HEK293 (cell line): ENCODE measurements at regions not wholly inside any gene's neighbourhood (a gene's known extent, or its start where the extent isn't known, plus 50 kb on each side); places are given as distances from the start of the nearest gene placed in this dataset.

ENCODE experiments used
- CTCF ChIA-PET: fragments of 350-600 bp; formaldehyde crosslinking; extraction: SDS; loops from one replicate; lab custom pipeline; 2021; ENCODE audit warnings: antibody characterized with exemption; lab: Yijun Ruan, JAX
- POLR2A ChIA-PET: fragments of 300-600 bp; formaldehyde crosslinking; extraction: SDS; loops from one replicate; lab custom pipeline; 2020; ENCODE audit warnings: antibody characterized with exemption, inconsistent platforms; lab: Yijun Ruan, JAX
- H3K27ac ChIP-seq: fragments of 200-500 bp; sonication (Bioruptor generic); 2 replicates; pipeline ENCODE4 v1.5.1; 2014; ENCODE audit warnings: low read depth, low read length, control low read depth, inconsistent platforms; ENCODE audit errors: extremely low read depth
- H3K36me3 ChIP-seq, 2 experiments: fragments of 200-500 bp in 1 of 2; sonication (Bioruptor generic) in 1 of 2; 1 replicate in 1 of 2; 2 replicates in 1 of 2; pipeline ENCODE4 v1.5.1; 2014 to 2017; ENCODE audit warnings: inconsistent platforms in 2 of 2, low read length in 2 of 2; ENCODE audit not compliant: control insufficient read depth in 2 of 2, insufficient read depth in 1 of 2
- H3K4me1 ChIP-seq: fragments of 200-500 bp; sonication (Bioruptor generic); 2 replicates; pipeline ENCODE4 v1.5.1; 2014; ENCODE audit warnings: mild to moderate bottlenecking, low read length, inconsistent platforms; ENCODE audit not compliant: control insufficient read depth, insufficient read depth
- H3K4me3 ChIP-seq: 2 replicates; pipeline ENCODE4 v1.5.1; 2011; ENCODE audit warnings: low read depth, mild to moderate bottlenecking, control low read depth, low read length, moderate library complexity
- H3K9me3 ChIP-seq: fragments of 200-500 bp; sonication (Bioruptor generic); 2 replicates; pipeline ENCODE4 v1.5.1; 2014; ENCODE audit warnings: low read depth, low read length, inconsistent platforms; ENCODE audit not compliant: control insufficient read depth, insufficient read depth
- MYNN ChIP-seq: fragments of 450-650 bp; formaldehyde crosslinking; IDR thresholded peaks from 2 replicates; pipeline ENCODE4 v1.5.1; 2016; ENCODE audit warnings: missing biosample characterization, missing genetic modification characterization, borderline replicate concordance
- SP2 ChIP-seq: fragments of 450-650 bp; formaldehyde crosslinking; IDR thresholded peaks from 2 replicates; pipeline ENCODE4 v1.5.1; 2016; ENCODE audit warnings: missing biosample characterization, missing genetic modification characterization
- TCF7L2 ChIP-seq: IDR thresholded peaks from 2 replicates; pipeline ENCODE4 v1.6.1; 2011; ENCODE audit warnings: low read depth, mild to moderate bottlenecking, inconsistent platforms, low read length, moderate library complexity, borderline replicate concordance
- ZFP3 ChIP-seq: fragments of 450-650 bp; formaldehyde crosslinking; IDR thresholded peaks from 2 replicates; pipeline ENCODE4 v1.5.1; 2016; ENCODE audit warnings: low read depth, missing biosample characterization, missing genetic modification characterization
- ZNF10 ChIP-seq: fragments of 450-650 bp; formaldehyde crosslinking; IDR thresholded peaks from 2 replicates; pipeline ENCODE4 v1.5.1; 2017; ENCODE audit warnings: missing biosample characterization, missing genetic modification characterization
- ZNF138 ChIP-seq: fragments of 450-650 bp; formaldehyde crosslinking; IDR thresholded peaks from 2 replicates; pipeline ENCODE4 v1.5.1; 2016; ENCODE audit warnings: missing biosample characterization, missing genetic modification characterization, borderline replicate concordance
- ZNF214 ChIP-seq: fragments of 450-650 bp; formaldehyde crosslinking; IDR thresholded peaks from 2 replicates; pipeline ENCODE4 v1.5.1; 2017; ENCODE audit warnings: missing biosample characterization, mild to moderate bottlenecking, missing genetic modification characterization, borderline replicate concordance
- ZNF248 ChIP-seq: fragments of 450-650 bp; formaldehyde crosslinking; IDR thresholded peaks from 2 replicates; pipeline ENCODE4 v1.5.1; 2017; ENCODE audit warnings: missing biosample characterization, missing genetic modification characterization
- ZNF292 ChIP-seq: fragments of 450-650 bp; formaldehyde crosslinking; IDR thresholded peaks from 2 replicates; pipeline ENCODE4 v1.5.1; 2016; ENCODE audit warnings: low read depth, missing biosample characterization, missing genetic modification characterization, borderline replicate concordance
- ZNF416 ChIP-seq: fragments of 450-650 bp; formaldehyde crosslinking; IDR thresholded peaks from 2 replicates; pipeline ENCODE4 v1.5.1; 2016; ENCODE audit warnings: missing biosample characterization, missing genetic modification characterization
- ZNF426 ChIP-seq: fragments of 450-650 bp; formaldehyde crosslinking; IDR thresholded peaks from 2 replicates; pipeline ENCODE4 v1.5.1; 2017; ENCODE audit warnings: missing biosample characterization, missing genetic modification characterization, mild to moderate bottlenecking, inconsistent platforms, moderate library complexity
- ZNF473 ChIP-seq: fragments of 450-650 bp; formaldehyde crosslinking; IDR thresholded peaks from 2 replicates; pipeline ENCODE4 v1.5.1; 2017; ENCODE audit warnings: missing biosample characterization, missing genetic modification characterization
- ZNF629 ChIP-seq: fragments of 450-650 bp; formaldehyde crosslinking; IDR thresholded peaks from 2 replicates; pipeline ENCODE4 v1.5.1; 2017; ENCODE audit warnings: missing biosample characterization, missing genetic modification characterization
- ZNF654 ChIP-seq: fragments of 450-650 bp; formaldehyde crosslinking; IDR thresholded peaks from 2 replicates; pipeline ENCODE4 v1.5.1; 2016; ENCODE audit warnings: low read depth, missing biosample characterization, missing genetic modification characterization
- ZNF658 ChIP-seq: fragments of 450-650 bp; formaldehyde crosslinking; IDR thresholded peaks from 2 replicates; pipeline ENCODE4; 2016; ENCODE audit warnings: missing biosample characterization, missing genetic modification characterization
- ZNF660 ChIP-seq: fragments of 450-650 bp; IDR thresholded peaks from 2 replicates; pipeline ENCODE4 v1.5.1; 2018; ENCODE audit warnings: missing biosample characterization, mild to moderate bottlenecking, missing genetic modification characterization
- TF ChIP-seq, protein P1 (sequence below): fragments of 450-650 bp; formaldehyde crosslinking; IDR thresholded peaks from 2 replicates; pipeline ENCODE4 v1.5.1; 2017; ENCODE audit warnings: missing biosample characterization, missing genetic modification characterization
- TF ChIP-seq, protein P2 (sequence below): fragments of 450-650 bp; formaldehyde crosslinking; conservative IDR thresholded peaks from 2 replicates; pipeline ENCODE4 v1.5.1; 2016; ENCODE audit warnings: low read depth, missing biosample characterization, missing genetic modification characterization
- TF ChIP-seq, protein P3 (sequence below): fragments of 450-650 bp; formaldehyde crosslinking; IDR thresholded peaks from 2 replicates; pipeline ENCODE4 v1.5.1; 2016; ENCODE audit warnings: missing biosample characterization, missing genetic modification characterization
- TF ChIP-seq, protein P4 (sequence below): fragments of 450-650 bp; formaldehyde crosslinking; IDR thresholded peaks from 2 replicates; pipeline ENCODE4 v1.5.1; 2016; ENCODE audit warnings: missing biosample characterization, missing genetic modification characterization
- TF ChIP-seq, protein P5 (sequence below): fragments of 450-650 bp; formaldehyde crosslinking; IDR thresholded peaks from 2 replicates; pipeline ENCODE4 v1.5.1; 2016; ENCODE audit warnings: missing biosample characterization, missing genetic modification characterization
- TF ChIP-seq, protein P6 (sequence below): fragments of 450-650 bp; formaldehyde crosslinking; IDR thresholded peaks from 2 replicates; pipeline ENCODE4 v1.5.1; 2016; ENCODE audit warnings: missing biosample characterization, missing genetic modification characterization

DNA sequence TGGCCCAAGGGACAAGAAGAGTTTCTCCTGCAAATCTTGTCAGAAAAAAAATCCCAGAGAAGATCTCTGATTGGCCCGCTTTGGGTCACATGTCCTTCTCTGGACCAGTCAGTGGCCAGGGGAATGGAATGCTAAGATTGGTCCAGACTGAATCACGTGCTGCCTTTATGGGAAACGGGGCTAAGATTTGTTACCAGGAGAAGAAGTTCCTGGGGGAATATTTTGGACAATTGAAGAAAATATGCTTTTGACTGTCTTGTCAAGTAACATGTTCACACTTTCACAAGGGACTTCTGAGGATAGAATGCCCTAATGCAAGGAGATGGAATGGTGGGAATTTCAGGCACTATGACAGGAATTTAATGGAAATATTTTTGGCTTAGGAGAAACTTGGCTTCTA is 74.1 kb upstream of the SH3PXD2B start (continued):
- TF ChIP-seq, protein P1, sequence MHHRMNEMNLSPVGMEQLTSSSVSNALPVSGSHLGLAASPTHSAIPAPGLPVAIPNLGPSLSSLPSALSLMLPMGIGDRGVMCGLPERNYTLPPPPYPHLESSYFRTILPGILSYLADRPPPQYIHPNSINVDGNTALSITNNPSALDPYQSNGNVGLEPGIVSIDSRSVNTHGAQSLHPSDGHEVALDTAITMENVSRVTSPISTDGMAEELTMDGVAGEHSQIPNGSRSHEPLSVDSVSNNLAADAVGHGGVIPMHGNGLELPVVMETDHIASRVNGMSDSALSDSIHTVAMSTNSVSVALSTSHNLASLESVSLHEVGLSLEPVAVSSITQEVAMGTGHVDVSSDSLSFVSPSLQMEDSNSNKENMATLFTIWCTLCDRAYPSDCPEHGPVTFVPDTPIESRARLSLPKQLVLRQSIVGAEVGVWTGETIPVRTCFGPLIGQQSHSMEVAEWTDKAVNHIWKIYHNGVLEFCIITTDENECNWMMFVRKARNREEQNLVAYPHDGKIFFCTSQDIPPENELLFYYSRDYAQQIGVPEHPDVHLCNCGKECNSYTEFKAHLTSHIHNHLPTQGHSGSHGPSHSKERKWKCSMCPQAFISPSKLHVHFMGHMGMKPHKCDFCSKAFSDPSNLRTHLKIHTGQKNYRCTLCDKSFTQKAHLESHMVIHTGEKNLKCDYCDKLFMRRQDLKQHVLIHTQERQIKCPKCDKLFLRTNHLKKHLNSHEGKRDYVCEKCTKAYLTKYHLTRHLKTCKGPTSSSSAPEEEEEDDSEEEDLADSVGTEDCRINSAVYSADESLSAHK (tag by site-specific recombination) = no peak
- TF ChIP-seq ZNF10 (tag by site-specific recombination) (no peak), TCF7L2 (no peak)

DNA sequence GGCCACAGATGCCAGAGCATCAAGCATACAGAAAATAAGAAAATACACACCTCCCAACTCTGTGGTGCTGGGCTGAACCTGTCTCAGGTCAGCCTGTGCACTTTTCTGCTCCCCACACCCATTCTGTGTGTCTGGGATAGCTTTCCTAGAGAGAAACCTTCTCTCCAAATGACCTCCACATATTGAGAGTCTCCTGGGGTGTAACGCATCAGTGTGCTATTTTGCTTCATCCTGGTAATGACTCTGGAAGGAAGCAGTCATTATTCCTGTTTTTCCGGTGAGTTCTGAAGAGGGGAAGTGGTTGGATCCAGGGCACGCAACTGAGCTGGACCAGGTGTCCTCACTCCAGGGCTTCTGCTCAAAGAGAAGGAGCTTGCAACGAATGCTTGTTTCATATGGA is 73.2 kb upstream of the SH3PXD2B start:
- TF ChIP-seq, protein P2, sequence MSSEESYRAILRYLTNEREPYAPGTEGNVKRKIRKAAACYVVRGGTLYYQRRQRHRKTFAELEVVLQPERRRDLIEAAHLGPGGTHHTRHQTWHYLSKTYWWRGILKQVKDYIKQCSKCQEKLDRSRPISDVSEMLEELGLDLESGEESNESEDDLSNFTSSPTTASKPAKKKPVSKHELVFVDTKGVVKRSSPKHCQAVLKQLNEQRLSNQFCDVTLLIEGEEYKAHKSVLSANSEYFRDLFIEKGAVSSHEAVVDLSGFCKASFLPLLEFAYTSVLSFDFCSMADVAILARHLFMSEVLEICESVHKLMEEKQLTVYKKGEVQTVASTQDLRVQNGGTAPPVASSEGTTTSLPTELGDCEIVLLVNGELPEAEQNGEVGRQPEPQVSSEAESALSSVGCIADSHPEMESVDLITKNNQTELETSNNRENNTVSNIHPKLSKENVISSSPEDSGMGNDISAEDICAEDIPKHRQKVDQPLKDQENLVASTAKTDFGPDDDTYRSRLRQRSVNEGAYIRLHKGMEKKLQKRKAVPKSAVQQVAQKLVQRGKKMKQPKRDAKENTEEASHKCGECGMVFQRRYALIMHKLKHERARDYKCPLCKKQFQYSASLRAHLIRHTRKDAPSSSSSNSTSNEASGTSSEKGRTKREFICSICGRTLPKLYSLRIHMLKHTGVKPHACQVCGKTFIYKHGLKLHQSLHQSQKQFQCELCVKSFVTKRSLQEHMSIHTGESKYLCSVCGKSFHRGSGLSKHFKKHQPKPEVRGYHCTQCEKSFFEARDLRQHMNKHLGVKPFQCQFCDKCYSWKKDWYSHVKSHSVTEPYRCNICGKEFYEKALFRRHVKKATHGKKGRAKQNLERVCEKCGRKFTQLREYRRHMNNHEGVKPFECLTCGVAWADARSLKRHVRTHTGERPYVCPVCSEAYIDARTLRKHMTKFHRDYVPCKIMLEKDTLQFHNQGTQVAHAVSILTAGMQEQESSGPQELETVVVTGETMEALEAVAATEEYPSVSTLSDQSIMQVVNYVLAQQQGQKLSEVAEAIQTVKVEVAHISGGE (tag by site-specific recombination) = no peak
- TF ChIP-seq ZNF214 (tag by site-specific recombination) = no peak
- TF ChIP-seq ZNF629 (tag by site-specific recombination) = no peak
- TF ChIP-seq, protein P3, sequence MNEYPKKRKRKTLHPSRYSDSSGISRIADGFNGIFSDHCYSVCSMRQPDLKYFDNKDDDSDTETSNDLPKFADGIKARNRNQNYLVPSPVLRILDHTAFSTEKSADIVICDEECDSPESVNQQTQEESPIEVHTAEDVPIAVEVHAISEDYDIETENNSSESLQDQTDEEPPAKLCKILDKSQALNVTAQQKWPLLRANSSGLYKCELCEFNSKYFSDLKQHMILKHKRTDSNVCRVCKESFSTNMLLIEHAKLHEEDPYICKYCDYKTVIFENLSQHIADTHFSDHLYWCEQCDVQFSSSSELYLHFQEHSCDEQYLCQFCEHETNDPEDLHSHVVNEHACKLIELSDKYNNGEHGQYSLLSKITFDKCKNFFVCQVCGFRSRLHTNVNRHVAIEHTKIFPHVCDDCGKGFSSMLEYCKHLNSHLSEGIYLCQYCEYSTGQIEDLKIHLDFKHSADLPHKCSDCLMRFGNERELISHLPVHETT = no peak
- no peak for TF ChIP-seq ZNF660 (tag by site-specific recombination)
- no peak for TF ChIP-seq ZNF416 (tag by site-specific recombination)
- Histone ChIP-seq H3K4me3 (no peak overlapping the region), H3K9me3 (no peaks in the 10 kb centered on the region), H3K27ac (no peak overlapping the region), H3K36me3 (no peaks in the 10 kb centered on the region), H3K4me1 (no peaks in the 10 kb centered on the region)
- CTCF ChIA-PET = interaction anchor here (0.5 kb wide), 1 partner anchor 70 kb away, joined by 3 read pairs; no protein-coding TSS in a partner anchor
- POLR2A ChIA-PET = no interaction called here

DNA sequence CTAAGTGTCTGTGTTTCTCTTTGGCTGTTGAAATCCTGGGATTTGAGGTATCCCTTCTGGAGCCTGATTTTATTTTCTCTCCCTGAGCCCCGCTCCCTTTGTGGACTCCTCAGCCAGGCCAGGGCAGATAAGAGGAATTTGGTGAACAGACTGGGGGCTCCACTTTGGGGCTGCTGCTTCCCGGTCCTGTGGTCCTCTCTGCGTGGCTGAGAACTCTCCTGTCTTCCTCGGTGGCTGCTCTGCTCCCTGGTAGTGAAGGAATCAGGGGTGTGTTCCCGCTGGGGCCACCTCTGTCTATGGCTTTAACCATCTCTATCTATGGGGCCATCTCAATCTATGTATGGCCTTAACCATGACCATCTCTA is 71.7 kb upstream of the SH3PXD2B start:
- CTCF ChIA-PET = no interaction called here
- Histone ChIP-seq H3K4me1 (no peaks in the 10 kb centered on the region), H3K9me3 (no peaks in the 10 kb centered on the region; the same call in 1 of the 2 replicates), H3K4me3 (no peak overlapping the region), H3K36me3 (no peaks in the 10 kb centered on the region), H3K27ac (no peak overlapping the region)
- POLR2A ChIA-PET = no interaction called here
- no peak for TF ChIP-seq MYNN (tag by site-specific recombination)
- TF ChIP-seq ZNF138 (tag by site-specific recombination) = no peak
- no peak for TF ChIP-seq ZNF473 (tag by site-specific recombination)
- TF ChIP-seq ZNF426 = no peak
- TF ChIP-seq SP2 = no peak
- TF ChIP-seq, protein P4, sequence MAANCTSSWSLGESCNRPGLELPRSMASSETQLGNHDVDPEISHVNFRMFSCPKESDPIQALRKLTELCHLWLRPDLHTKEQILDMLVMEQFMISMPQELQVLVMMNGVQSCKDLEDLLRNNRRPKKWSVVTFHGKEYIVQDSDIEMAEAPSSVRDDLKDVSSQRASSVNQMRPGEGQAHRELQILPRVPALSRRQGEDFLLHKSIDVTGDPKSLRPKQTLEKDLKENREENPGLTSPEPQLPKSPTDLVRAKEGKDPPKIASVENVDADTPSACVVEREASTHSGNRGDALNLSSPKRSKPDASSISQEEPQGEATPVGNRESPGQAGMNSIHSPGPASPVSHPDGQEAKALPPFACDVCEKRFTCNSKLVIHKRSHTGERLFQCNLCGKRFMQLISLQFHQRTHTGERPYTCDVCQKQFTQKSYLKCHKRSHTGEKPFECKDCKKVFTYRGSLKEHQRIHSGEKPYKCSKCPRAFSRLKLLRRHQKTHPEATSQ (tag by site-specific recombination) = no peak
- no peak for TF ChIP-seq ZNF658
- TF ChIP-seq ZNF292 (tag by site-specific recombination) = no peak
- TF ChIP-seq, protein P5, sequence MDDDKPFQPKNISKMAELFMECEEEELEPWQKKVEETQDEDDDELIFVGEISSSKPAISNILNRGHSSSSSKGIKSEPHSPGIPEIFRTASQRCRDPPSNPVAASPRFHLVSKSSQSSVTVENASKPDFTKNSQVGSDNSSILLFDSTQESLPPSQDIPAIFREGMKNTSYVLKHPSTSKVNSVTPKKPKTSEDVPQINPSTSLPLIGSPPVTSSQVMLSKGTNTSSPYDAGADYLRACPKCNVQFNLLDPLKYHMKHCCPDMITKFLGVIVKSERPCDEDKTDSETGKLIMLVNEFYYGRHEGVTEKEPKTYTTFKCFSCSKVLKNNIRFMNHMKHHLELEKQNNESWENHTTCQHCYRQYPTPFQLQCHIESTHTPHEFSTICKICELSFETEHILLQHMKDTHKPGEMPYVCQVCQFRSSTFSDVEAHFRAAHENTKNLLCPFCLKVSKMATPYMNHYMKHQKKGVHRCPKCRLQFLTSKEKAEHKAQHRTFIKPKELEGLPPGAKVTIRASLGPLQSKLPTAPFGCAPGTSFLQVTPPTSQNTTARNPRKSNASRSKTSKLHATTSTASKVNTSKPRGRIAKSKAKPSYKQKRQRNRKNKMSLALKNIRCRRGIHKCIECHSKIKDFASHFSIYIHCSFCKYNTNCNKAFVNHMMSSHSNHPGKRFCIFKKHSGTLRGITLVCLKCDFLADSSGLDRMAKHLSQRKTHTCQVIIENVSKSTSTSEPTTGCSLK (tag by site-specific recombination) = no peak
- no peak for TF ChIP-seq ZFP3
- TF ChIP-seq ZNF654 (tag by site-specific recombination) = no peak
- TF ChIP-seq, protein P6, sequence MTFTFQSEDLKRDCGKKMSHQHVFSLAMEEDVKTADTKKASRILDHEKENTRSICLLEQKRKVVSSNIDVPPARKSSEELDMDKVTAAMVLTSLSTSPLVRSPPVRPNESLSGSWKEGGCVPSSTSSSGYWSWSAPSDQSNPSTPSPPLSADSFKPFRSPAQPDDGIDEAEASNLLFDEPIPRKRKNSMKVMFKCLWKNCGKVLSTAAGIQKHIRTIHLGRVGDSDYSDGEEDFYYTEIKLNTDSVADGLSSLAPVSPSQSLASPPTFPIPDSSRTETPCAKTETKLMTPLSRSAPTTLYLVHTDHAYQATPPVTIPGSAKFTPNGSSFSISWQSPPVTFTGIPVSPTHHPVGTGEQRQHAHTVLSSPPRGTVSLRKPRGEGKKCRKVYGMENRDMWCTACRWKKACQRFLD (tag by site-specific recombination) = no peak
- TF ChIP-seq ZNF248 (tag by site-specific recombination) = no peak
